Nephron (organoid): ENCODE measurements at regions not wholly inside any gene's neighbourhood (a gene's known extent, or its start where the extent isn't known, plus 50 kb on each side); places are given as distances from the start of the nearest gene placed in this dataset.

Source experiments
- H3K27ac Mint-ChIP-seq, 3 experiments: 2 replicates each; pipeline ENCODE4 v1.8.0; 2020; ENCODE audit warnings: mixed read lengths in 3 of 3, mild to moderate bottlenecking in 2 of 3, moderate library complexity in 1 of 3
- H3K27me3 Mint-ChIP-seq: 2 replicates; pipeline ENCODE4 v1.8.0; 2021; ENCODE audit warnings: low read depth, mild to moderate bottlenecking, moderate library complexity, mixed read lengths
- H3K36me3 Mint-ChIP-seq: 2 replicates; pipeline ENCODE4 v1.8.0; 2020; ENCODE audit warnings: low read depth, mixed read lengths
- H3K4me1 Mint-ChIP-seq: 2 replicates; pipeline ENCODE4 v1.8.0; 2020; ENCODE audit warnings: mixed read lengths
- H3K4me3 Mint-ChIP-seq, 3 experiments: 2 replicates each; pipeline ENCODE4 v1.8.0; 2020; ENCODE audit warnings: mild to moderate bottlenecking in 3 of 3, mixed read lengths in 3 of 3, moderate library complexity in 2 of 3
- H3K9me3 Mint-ChIP-seq: 2 replicates; pipeline ENCODE4 v1.8.0; 2020; ENCODE audit warnings: mixed read lengths
- CTCF ChIP-seq, 3 experiments: fragments of 200-600 bp; sonication (generic); IDR thresholded peaks; one replicate each; pipeline ENCODE4 v1.5.0; 2021; ENCODE audit warnings: antibody characterized with exemption in 3 of 3; ENCODE audit not compliant: unreplicated experiment in 3 of 3

DNA sequence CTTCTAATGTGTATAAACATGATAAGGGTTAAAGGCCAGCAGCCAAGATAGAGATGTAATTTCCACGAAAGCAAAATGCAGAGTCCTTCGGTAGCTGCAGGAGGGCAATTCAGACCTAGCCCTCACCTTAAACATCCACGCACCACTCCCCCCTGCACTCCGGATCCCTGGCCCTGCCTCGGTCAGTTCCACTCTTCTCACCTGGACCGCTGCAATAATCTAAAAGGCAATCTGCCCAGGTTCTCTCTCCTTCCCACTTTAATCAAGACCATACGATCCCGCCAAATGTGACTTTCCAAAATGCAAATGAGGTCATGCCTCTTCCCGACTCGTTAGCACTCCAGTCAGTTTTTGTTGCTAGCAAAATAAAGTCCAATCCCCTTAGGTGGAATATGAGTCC, 485.2 kb downstream of the EIPR1 start:
- Mint-ChIP-seq H3K36me3 (no peaks in the 10 kb centered on the region), H3K9me3 (no peaks in the 10 kb centered on the region), H3K27ac (no peak overlapping the region), H3K27me3 (peaks cover 9% of the 10 kb centered on the region), H3K4me1 (peaks cover under 1% of the 10 kb centered on the region), H3K4me3 (no peak overlapping the region)
- no peak for TF ChIP-seq CTCF (IDR thresholded peaks at IDR 0.05; ENCODE audit: unreplicated experiment in 3 of 3)

GRCh38 chr2:2890901-2891300, 486.7 kb downstream of the EIPR1 start:
- no peaks in the 10 kb centered on the region for H3K36me3 Mint-ChIP-seq
- peaks cover 5% of the 10 kb centered on the region for H3K4me1 Mint-ChIP-seq
- H3K27ac Mint-ChIP-seq, result no peak overlapping the region
- no peak for TF ChIP-seq CTCF (IDR thresholded peaks at IDR 0.05; ENCODE audit: unreplicated experiment in 3 of 3)
- H3K9me3 Mint-ChIP-seq, result no peaks in the 10 kb centered on the region
- no peak overlapping the region for H3K4me3 Mint-ChIP-seq
- peaks cover 9% of the 10 kb centered on the region for H3K27me3 Mint-ChIP-seq

GRCh38 chr2:2890246-2890645, 487.4 kb downstream of the EIPR1 start:
- no peak overlapping the region for H3K27ac Mint-ChIP-seq
- no peaks in the 10 kb centered on the region for H3K9me3 Mint-ChIP-seq
- TF ChIP-seq CTCF (IDR thresholded peaks at IDR 0.05; ENCODE audit: unreplicated experiment in 3 of 3), result no peak
- H3K4me1 Mint-ChIP-seq, result peaks cover 5% of the 10 kb centered on the region
- H3K36me3 Mint-ChIP-seq, result no peaks in the 10 kb centered on the region
- H3K4me3 Mint-ChIP-seq, result no peak overlapping the region
- H3K27me3 Mint-ChIP-seq, result peaks cover 9% of the 10 kb centered on the region

DNA sequence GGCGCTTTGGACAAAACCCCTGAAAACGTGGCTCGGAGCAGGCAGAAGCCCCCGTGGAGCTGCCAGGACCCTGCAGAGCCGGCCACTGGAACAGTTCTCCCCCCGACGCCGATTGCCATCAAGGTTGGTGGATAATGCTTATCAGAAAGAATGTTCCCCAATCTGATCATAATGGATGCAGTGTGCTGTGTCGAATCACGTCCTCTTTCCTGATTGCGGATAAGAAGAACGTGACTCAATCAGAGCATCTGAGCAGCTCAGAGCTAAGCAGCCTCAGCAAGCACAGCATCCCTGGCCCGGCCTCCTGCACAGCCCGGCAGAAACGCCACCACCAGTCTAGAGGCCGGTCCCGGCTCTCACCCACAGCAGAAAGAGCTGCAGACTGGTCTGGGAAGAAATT, 488.0 kb downstream of the EIPR1 start:
- peaks cover 5% of the 10 kb centered on the region for H3K4me1 Mint-ChIP-seq
- no peak overlapping the region for H3K27ac Mint-ChIP-seq
- H3K36me3 Mint-ChIP-seq, result no peaks in the 10 kb centered on the region
- H3K9me3 Mint-ChIP-seq, result no peaks in the 10 kb centered on the region
- peaks cover 9% of the 10 kb centered on the region for H3K27me3 Mint-ChIP-seq
- H3K4me3 Mint-ChIP-seq, result no peak overlapping the region
- no peak for TF ChIP-seq CTCF (IDR thresholded peaks at IDR 0.05; ENCODE audit: unreplicated experiment in 3 of 3)

DNA sequence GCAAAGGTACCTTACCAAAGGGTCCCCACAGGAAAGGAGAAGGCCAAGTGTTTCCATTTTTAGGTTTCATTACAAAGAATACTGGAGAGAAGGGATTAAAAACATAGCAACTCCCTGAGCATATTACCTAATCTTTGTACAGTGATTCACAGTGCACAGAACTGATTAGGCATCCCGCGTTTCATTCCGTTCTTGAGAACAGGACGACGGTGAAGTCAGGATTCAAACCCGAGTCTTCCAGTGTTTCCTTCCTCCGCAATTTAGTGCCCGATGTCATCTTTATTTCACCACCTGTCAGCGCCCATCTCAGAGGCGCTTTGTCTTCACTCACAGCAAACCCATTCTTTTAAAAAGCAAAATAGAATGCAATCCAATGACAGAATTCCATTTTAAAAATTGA, 488.5 kb downstream of the EIPR1 start:
- Mint-ChIP-seq H3K27me3 (peaks cover 9% of the 10 kb centered on the region), H3K27ac (no peak overlapping the region), H3K36me3 (no peaks in the 10 kb centered on the region), H3K4me1 (peaks cover 5% of the 10 kb centered on the region), H3K9me3 (no peaks in the 10 kb centered on the region), H3K4me3 (no peak overlapping the region)
- TF ChIP-seq CTCF (IDR thresholded peaks at IDR 0.05; ENCODE audit: unreplicated experiment in 3 of 3), result no peak

DNA sequence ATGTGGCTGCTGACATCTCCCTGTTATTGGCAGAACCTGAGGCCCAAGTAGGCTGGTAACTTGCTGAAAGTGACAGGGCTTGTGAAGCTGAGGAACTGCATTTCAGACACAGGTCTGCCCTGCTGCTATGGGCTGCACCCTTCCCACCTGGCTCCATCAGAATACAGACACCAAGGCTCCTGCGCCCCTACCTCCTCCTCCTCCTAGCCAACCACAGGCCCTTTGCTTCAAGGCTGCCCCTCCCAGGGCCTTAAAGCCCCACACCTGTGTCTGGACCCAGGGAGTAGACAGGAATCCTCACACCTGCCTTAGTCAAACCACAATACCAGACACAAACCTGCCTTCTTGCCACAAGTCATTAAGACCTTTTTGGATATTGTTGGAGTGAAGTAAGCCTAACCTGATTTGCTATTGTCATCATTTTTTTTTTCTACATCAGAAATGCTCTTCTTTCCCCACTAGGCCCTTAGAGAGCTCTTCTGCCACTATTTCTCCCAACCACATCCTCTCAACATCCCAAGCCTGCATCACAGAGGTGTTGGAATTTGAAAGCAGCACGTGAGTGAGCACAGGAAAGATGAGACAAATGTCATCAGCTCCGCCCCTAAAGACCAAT, 489.7 kb downstream of the EIPR1 start:
- TF ChIP-seq CTCF (IDR thresholded peaks at IDR 0.05; ENCODE audit: unreplicated experiment in 3 of 3), result no peak
- Mint-ChIP-seq H3K27me3 (peaks cover 9% of the 10 kb centered on the region), H3K4me3 (no peak overlapping the region), H3K4me1 (peaks cover 5% of the 10 kb centered on the region), H3K9me3 (peaks cover 6% of the 10 kb centered on the region), H3K36me3 (peaks cover 6% of the 10 kb centered on the region), H3K27ac (no peak overlapping the region)
